Ovary (tissue), 3 donors: ENCODE measurements at regions not wholly inside any gene's neighbourhood (a gene's known extent, or its start where the extent isn't known, plus 50 kb on each side); places are given as distances from the start of the nearest gene placed in this dataset.

Source experiments
- CTCF ChIP-seq, 3 donors: fragments of 450-650 bp in 2 of 3; fragments of 200-600 bp in 1 of 3; IDR thresholded peaks; one replicate each; pipeline versions ENCODE4 v1.5.1 to v1.8.0; 2016 to 2022; ENCODE audit warnings: antibody characterized with exemption in 3 of 3, mild to moderate bottlenecking in 1 of 3
- EP300 ChIP-seq: sonication (generic); formaldehyde crosslinking; IDR thresholded peaks from one replicate; pipeline ENCODE4 v1.6.1; 2017; ENCODE audit warnings: antibody characterized with exemption
- donor health status: DM: no; HTN: no; CAD: no.

- TF ChIP-seq CTCF (IDR thresholded peaks at IDR 0.05) (no peak), EP300 (no peak)
Observed at GRCh38 chr2:15763822-15764682, 172.4 kb downstream of the DDX1 start.
